K562 (cell line): ENCODE measurements at regions not wholly inside any gene's neighbourhood (a gene's known extent, or its start where the extent isn't known, plus 50 kb on each side); places are given as distances from the start of the nearest gene placed in this dataset.

Experiments used
- CTBP1 ChIP-seq: fragments of 450-650 bp; IDR thresholded peaks from 2 replicates; pipeline ENCODE4 v1.6.1; 2016; ENCODE audit warnings: borderline replicate concordance
- MIER1 ChIP-seq: fragments of 450-650 bp; IDR thresholded peaks from 2 replicates; pipeline ENCODE4 v1.6.1; 2016; ENCODE audit warnings: antibody characterized with exemption, mild to moderate bottlenecking, low read depth
- NR2C1 ChIP-seq, 2 experiments: fragments of 450-650 bp; IDR thresholded peaks; 2 replicates each; pipeline ENCODE4 v1.6.1; 2017; ENCODE audit warnings: mild to moderate bottlenecking in 2 of 2, antibody characterized with exemption in 1 of 2, inconsistent platforms in 1 of 2, missing compliant biosample characterization in 1 of 2, missing genetic modification characterization in 1 of 2
- POLR2B ChIP-seq: fragments of 450-650 bp; IDR thresholded peaks from 2 replicates; pipeline ENCODE4 v1.6.1; 2018; ENCODE audit warnings: low read depth; ENCODE audit not compliant: partially characterized antibody
- PPARD ChIP-seq: fragments of 250-450 bp; sonication (Bioruptor Pico); IDR thresholded peaks from 2 replicates; pipeline ENCODE4 v1.8.0; 2022; ENCODE audit warnings: inconsistent platforms, mild to moderate bottlenecking, moderate library complexity
- RBM17 ChIP-seq: fragments of 200-400 bp; formaldehyde crosslinking; IDR thresholded peaks from 2 replicates; pipeline ENCODE4 v1.6.1; 2017; ENCODE audit warnings: low read depth, mild to moderate bottlenecking, low read length, borderline replicate concordance
- SMARCB1 ChIP-seq: IDR thresholded peaks from 2 replicates; pipeline ENCODE4 v1.6.1; 2011; ENCODE audit warnings: improper control_type of control experiment, low read depth; ENCODE audit not compliant: insufficient read length
- THRAP3 ChIP-seq: fragments of 450-650 bp; IDR thresholded peaks from 2 replicates; pipeline ENCODE4 v1.6.1; 2016; ENCODE audit warnings: mild to moderate bottlenecking, inconsistent platforms, borderline replicate concordance
- TRIM24 ChIP-seq, 2 experiments: fragments of 450-650 bp; IDR thresholded peaks; 2 replicates each; pipeline ENCODE4 v1.6.1; 2016
- U2AF2 ChIP-seq: fragments of 200-400 bp; formaldehyde crosslinking; optimal IDR thresholded peaks from 2 replicates; pipeline ENCODE3; 2017; ENCODE audit warnings: low read depth, mild to moderate bottlenecking, low read length
- ZC3H11A ChIP-seq: IDR thresholded peaks from 2 replicates; pipeline ENCODE4 v1.6.1; 2012; ENCODE audit warnings: low read depth, low read length, improper control_type of control experiment
- ZKSCAN8 ChIP-seq: fragments of 200-800 bp; sonication (Bioruptor generic); IDR thresholded peaks from 2 replicates; pipeline ENCODE4 v1.6.1; 2016; ENCODE audit warnings: missing genetic modification characterization, missing compliant biosample characterization
- ZNF224 ChIP-seq: sonication (generic); formaldehyde crosslinking; IDR thresholded peaks from 2 replicates; pipeline ENCODE4 v1.8.0; 2022; ENCODE audit warnings: mild to moderate bottlenecking, missing genetic modification reagents
- TF ChIP-seq, protein P1 (sequence below): sonication (generic); formaldehyde crosslinking; IDR thresholded peaks from 2 replicates; pipeline ENCODE4 v1.8.0; 2022; ENCODE audit warnings: mild to moderate bottlenecking, missing genetic modification reagents
- TF ChIP-seq, protein P2 (sequence below): sonication (generic); formaldehyde crosslinking; IDR thresholded peaks from 2 replicates; pipeline ENCODE4 v1.8.1; 2023; ENCODE audit warnings: mild to moderate bottlenecking, missing genetic modification reagents, moderate library complexity
- TF ChIP-seq, protein P3 (sequence below): fragments of 250-450 bp; sonication (Bioruptor Pico); IDR thresholded peaks from 2 replicates; pipeline ENCODE4 v1.8.0; 2022; ENCODE audit warnings: inconsistent platforms, mild to moderate bottlenecking, moderate library complexity, borderline replicate concordance
- TF ChIP-seq, protein P4 (sequence below): sonication (generic); formaldehyde crosslinking; IDR thresholded peaks from 2 replicates; pipeline ENCODE4 v1.8.0; 2022; ENCODE audit warnings: missing genetic modification reagents, mild to moderate bottlenecking, moderate library complexity, borderline replicate concordance
- TF ChIP-seq, protein P5 (sequence below): fragments of 250-450 bp; sonication (Bioruptor Pico); IDR thresholded peaks from 2 replicates; pipeline ENCODE4 v1.8.0; 2022; ENCODE audit warnings: moderate library complexity, mild to moderate bottlenecking, inconsistent platforms
- TF ChIP-seq, protein P6 (sequence below): fragments of 250-450 bp; sonication (Bioruptor Pico); IDR thresholded peaks from 2 replicates; pipeline ENCODE4 v1.5.0; 2021; ENCODE audit warnings: mild to moderate bottlenecking, moderate library complexity

DNA sequence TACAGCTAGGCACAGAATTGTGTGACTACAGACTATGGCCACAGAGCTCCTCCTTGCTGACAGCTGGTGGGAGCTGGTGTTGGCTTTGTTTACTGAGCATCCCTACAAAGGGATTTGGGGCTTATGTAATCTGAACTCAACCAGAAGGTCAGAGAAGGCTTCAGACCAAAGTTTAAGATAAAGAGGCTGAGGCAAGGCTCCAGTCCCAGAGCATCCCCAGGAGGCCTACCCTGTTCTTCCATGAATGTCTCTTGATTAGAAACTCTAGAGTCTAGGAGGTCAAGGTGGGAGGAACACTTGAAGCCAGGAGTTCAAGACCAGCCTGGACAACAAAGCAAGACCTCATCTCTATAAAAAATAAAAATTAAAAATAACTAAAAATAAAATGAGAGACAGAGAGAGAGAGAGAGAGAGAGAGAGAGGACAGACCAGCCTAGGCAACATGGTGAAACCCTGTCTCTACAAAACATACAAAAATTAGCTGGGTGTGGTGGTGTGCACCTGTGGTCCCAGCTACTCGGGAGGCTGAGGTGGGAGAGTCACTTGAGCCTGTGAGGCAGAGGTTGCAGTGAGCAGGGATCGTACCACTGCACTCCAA lies 125.5 kb upstream of the SERPIND1 start (continued):
- TF ChIP-seq RBM17 (no peak), TRIM24 (IDR thresholded peaks at IDR 0.05) (peak in 1 of 2 experiments; percentile 46; a peak in 1 of 4 replicates), NR2C1 (IDR thresholded peaks at IDR 0.05) (no peak), NR2C1 (tag; IDR thresholded peaks at IDR 0.05) (peak; percentile 35; the same call in 1 of the 2 replicates), SMARCB1 (no peak), POLR2B (no peak), THRAP3 (no peak), PPARD (CRISPR knock-in tag) (no peak), U2AF2 (no peak), CTBP1 (peak; percentile 94), ZC3H11A (no peak), ZKSCAN8 (CRISPR knock-in tag) (no peak), MIER1 (no peak), ZNF224 (CRISPR knock-in tag) (no peak)
- TF ChIP-seq, protein P1, sequence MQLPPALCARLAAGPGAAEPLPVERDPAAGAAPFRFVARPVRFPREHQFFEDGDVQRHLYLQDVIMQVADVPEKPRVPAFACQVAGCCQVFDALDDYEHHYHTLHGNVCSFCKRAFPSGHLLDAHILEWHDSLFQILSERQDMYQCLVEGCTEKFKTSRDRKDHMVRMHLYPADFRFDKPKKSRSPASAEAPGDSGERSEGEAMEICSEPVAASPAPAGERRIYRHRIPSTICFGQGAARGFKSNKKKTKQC (CRISPR knock-in tag), result no peak
- TF ChIP-seq, protein P2, sequence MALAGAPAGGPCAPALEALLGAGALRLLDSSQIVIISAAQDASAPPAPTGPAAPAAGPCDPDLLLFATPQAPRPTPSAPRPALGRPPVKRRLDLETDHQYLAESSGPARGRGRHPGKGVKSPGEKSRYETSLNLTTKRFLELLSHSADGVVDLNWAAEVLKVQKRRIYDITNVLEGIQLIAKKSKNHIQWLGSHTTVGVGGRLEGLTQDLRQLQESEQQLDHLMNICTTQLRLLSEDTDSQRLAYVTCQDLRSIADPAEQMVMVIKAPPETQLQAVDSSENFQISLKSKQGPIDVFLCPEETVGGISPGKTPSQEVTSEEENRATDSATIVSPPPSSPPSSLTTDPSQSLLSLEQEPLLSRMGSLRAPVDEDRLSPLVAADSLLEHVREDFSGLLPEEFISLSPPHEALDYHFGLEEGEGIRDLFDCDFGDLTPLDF (CRISPR knock-in tag), result no peak
- TF ChIP-seq, protein P3, sequence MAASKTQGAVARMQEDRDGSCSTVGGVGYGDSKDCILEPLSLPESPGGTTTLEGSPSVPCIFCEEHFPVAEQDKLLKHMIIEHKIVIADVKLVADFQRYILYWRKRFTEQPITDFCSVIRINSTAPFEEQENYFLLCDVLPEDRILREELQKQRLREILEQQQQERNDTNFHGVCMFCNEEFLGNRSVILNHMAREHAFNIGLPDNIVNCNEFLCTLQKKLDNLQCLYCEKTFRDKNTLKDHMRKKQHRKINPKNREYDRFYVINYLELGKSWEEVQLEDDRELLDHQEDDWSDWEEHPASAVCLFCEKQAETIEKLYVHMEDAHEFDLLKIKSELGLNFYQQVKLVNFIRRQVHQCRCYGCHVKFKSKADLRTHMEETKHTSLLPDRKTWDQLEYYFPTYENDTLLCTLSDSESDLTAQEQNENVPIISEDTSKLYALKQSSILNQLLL (CRISPR knock-in tag), result no peak
- TF ChIP-seq, protein P4, sequence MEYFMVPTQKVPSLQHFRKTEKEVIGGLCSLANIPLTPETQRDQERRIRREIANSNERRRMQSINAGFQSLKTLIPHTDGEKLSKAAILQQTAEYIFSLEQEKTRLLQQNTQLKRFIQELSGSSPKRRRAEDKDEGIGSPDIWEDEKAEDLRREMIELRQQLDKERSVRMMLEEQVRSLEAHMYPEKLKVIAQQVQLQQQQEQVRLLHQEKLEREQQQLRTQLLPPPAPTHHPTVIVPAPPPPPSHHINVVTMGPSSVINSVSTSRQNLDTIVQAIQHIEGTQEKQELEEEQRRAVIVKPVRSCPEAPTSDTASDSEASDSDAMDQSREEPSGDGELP (CRISPR knock-in tag), result 0 out of 2 replicates have a peak, but pooled peaks have one; percentile 3
- TF ChIP-seq, protein P5, sequence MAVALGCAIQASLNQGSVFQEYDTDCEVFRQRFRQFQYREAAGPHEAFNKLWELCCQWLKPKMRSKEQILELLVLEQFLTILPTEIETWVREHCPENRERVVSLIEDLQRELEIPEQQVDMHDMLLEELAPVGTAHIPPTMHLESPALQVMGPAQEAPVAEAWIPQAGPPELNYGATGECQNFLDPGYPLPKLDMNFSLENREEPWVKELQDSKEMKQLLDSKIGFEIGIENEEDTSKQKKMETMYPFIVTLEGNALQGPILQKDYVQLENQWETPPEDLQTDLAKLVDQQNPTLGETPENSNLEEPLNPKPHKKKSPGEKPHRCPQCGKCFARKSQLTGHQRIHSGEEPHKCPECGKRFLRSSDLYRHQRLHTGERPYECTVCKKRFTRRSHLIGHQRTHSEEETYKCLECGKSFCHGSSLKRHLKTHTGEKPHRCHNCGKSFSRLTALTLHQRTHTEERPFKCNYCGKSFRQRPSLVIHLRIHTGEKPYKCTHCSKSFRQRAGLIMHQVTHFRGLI (CRISPR knock-in tag), result no peak
- TF ChIP-seq, protein P6, sequence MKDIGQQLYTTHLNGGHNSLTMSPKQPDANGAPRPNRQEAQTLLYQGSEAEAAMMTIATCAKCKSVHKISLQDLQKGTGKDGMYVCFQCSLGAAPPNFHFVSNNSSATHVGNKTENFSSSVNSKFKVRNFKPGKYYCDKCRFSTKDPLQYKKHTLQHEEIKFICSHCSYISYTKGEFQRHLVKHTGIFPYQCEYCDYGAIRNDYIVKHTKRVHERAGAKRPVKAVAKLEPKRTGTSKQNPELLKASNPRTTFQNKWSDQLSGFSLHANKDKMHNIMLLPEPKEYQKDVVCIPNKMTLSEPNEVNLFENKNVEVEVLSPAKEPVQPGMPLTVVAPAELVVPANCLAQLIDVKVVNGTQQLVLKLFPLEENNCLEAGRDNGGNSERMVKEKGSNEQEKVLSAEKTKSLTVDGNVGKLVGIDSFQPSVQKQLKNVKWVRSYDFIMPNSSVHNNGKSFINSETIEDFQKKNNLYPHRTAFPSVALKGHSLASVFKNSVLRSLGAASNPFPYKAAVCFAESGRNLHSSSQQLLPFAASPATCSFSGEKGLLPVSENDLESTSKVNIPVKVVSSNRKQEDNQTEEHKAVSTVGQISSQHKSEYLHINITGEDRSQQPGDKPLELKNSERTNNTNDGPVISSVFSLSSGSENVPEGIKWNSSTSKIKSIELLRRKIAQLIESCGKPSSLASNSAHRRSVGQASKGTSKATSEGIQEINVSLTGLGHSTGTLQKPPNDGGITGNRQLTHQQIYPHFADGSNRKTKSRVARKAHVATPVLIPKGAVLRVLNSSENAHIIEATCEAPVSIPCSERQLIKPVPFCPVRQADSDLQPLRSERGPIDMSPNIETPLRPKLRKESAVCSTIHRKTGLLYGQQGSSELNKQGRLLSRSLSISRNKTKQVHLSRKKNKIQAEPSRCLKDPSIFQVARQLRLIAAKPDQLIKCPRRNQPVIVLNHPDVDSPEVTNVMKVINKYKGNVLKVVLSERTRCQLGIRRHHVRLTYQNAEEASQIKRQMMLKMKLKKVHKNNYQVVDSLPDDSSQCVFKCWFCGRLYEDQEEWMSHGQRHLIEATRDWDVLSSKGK (CRISPR knock-in tag), result no peak
